Pancreas (tissue), 10 donors: ENCODE measurements at regions not wholly inside any gene's neighbourhood (a gene's known extent, or its start where the extent isn't known, plus 50 kb on each side); places are given as distances from the start of the nearest gene placed in this dataset.

Experiments used
- ATAC-seq, 4 donors: fragments of 200-7000 bp; cut with Tn5 transposase; one replicate each; pipeline versions ENCODE4 v1.8.0 to v1.9.1; 2020; ENCODE audit warnings: mild to moderate bottlenecking in 4 of 4, moderate library complexity in 4 of 4
- DNase-seq, 6 donors: peaks; one replicate each; pipeline ENCODE4 v3.0.0-alpha.2; 2020
- FAIRE-seq: peaks from 2 replicates; lab custom pipeline; 2012; peaks lifted over from hg19 to GRCh38; lab: Jason Lieb, UNC
- H3K27ac ChIP-seq, 4 donors: fragments of 200-600 bp; sonication (generic); 1 replicate in 3 of 4; 2 replicates in 1 of 4; pipeline versions ENCODE4 v1.5.0 to v1.8.0; 2020
- H3K27me3 ChIP-seq, 4 donors: fragments of 200-600 bp; one replicate each; pipeline ENCODE4 v1.8.0; 2021
- H3K36me3 ChIP-seq, 3 donors: fragments of 200-600 bp; sonication (generic) in 1 of 3; one replicate each; pipeline versions ENCODE4 v1.5.0 to v1.8.0; 2020 to 2021
- H3K4me1 ChIP-seq, 3 donors: fragments of 200-600 bp; one replicate each; pipeline ENCODE4 v1.8.0; 2021
- H3K4me3 ChIP-seq, 4 donors: fragments of 200-600 bp; sonication (generic) in 2 of 4; one replicate each; pipeline versions ENCODE4 v1.5.0 to v1.8.0; 2020 to 2021
- H3K9me3 ChIP-seq, 4 donors: fragments of 200-600 bp; one replicate each; pipeline ENCODE4 v1.8.0; 2021
- WGBS, 2 donors: extraction: QIAGEN DNeasy Blood & Tissue Kit; methylation state at CpG; one replicate each; pipeline ENCODE4 v1.1.7; 2013; 5-methylcytosine and 5-hydroxymethylcytosine counted together
- intact Hi-C, 3 donors: fragments of 100-400 bp; cut with DNase I; formaldehyde crosslinking; loops; one replicate each; pipeline versions ENCODE4 v1.11.1 to v1.14.2; 2022
- TF ChIP-seq, protein P1 (sequence below), 4 donors: fragments of 200-600 bp; sonication (generic) in 3 of 4; IDR thresholded peaks; one replicate each; pipeline versions ENCODE4 v1.5.0 to v1.8.0; 2021; ENCODE audit warnings: antibody characterized with exemption in 4 of 4
- donor health status: healthy with polysubstance abuse.
- donor health status: DM: no; HTN: no; CAD: no; lungs with moderate emphysema.
- donor health status: DM: no; HTN: no; CAD: no.
- donor health status: control.
- donor health status: control.
- donor health status: Bipolar disorder and iron deficiency.
- donor health status: DM: yes; HTN: yes; CAD: no.
- donor health status: DM: no; HTN: no; CAD: no.
- donor health status: DM: no; HTN: no; CAD: no.
- donor health status: DM: yes; HTN: yes; CAD: no.

DNA sequence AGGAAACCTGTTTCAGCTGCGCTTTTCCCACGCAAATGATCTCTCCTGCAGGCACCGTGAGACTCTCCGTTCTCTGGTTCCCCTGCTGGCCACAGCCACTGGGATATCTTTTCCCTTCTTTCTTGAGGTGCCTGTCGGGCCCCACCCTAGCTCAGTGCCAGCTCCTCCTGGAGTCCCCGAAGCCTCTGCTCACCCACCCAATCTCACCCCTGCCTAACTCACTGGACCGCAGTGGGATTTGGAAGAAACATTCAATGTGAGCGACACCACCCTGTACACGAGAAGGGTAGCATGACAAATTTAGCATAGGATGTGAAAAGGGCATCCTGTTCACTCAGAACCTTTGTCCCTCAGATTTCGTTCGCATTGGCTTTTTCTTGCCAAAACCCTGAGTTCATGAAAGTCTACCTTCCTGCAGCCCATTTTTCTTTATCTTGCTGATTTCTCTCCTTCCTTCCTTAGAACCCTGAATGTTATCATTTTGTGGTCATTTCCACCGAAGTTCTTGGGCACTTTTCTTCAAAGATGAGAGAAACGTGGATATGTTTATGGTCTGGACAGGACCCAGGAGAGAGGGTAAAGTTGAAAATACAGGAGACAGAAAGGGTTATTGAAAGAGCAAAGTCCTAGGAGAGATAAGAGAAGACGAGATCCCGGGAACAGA, 63.6 kb upstream of the ELK3 start:
- no peak for FAIRE-seq
- WGBS, 2 donors = 53 to 58% methylated on average over 15 of the region's 15 CpGs
- intact Hi-C loops = no loop called here

DNA sequence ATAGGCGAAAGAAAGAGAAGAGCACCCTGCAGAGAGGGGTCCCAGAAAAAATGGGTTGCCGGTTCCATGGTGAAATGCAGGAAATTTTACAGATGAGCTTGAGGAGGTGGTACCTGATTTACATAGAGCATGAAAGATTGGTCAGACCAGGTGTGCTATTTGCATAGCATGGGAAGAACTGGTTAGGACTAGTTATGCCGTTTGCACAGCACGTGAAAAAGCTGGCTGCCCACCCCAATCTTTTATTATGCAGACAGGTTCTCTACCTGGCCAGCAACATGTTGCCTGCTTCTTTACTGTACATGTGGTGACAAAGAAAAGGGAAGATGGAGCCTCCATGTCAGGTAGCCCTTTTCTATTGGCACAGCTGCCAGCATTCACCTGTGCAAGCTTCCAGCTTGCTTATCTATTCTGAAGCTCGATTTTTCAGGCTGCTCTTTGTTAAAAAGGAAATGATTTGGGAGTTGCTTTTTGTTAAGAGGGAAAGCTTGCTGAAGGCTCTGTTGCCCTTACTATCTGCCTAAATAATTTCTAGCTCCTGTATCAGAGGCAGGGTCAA, 62.9 kb upstream of the ELK3 start:
- no peaks in the 10 kb centered on the region for H3K9me3 ChIP-seq
- FAIRE-seq (no peak), ATAC-seq (peak; percentile 56 to 73 (median 62)), DNase-seq (no peak)
- intact Hi-C loops = no loop called here
- TF ChIP-seq, protein P1, sequence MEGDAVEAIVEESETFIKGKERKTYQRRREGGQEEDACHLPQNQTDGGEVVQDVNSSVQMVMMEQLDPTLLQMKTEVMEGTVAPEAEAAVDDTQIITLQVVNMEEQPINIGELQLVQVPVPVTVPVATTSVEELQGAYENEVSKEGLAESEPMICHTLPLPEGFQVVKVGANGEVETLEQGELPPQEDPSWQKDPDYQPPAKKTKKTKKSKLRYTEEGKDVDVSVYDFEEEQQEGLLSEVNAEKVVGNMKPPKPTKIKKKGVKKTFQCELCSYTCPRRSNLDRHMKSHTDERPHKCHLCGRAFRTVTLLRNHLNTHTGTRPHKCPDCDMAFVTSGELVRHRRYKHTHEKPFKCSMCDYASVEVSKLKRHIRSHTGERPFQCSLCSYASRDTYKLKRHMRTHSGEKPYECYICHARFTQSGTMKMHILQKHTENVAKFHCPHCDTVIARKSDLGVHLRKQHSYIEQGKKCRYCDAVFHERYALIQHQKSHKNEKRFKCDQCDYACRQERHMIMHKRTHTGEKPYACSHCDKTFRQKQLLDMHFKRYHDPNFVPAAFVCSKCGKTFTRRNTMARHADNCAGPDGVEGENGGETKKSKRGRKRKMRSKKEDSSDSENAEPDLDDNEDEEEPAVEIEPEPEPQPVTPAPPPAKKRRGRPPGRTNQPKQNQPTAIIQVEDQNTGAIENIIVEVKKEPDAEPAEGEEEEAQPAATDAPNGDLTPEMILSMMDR (IDR thresholded peaks at IDR 0.05) = no peak
- H3K4me3 ChIP-seq = no peak overlapping the region
- peaks cover 0 to 5% (median 0%) of the 10 kb centered on the region in 3 donors for H3K4me1 ChIP-seq
- H3K27me3 ChIP-seq = no peaks in the 10 kb centered on the region
- H3K36me3 ChIP-seq = no peaks in the 10 kb centered on the region
- no peak overlapping the region for H3K27ac ChIP-seq
- WGBS, 2 donors = 30 to 32% methylated on average over 5 of the region's 5 CpGs

More for the DNA sequence above, 63.6 kb upstream of the ELK3 start:
- ATAC-seq (peak in 1 of 4 donors; percentile 42), DNase-seq (no peak)
- Histone ChIP-seq H3K27me3 (no peaks in the 10 kb centered on the region), H3K4me1 (peaks cover 0 to 5% (median 0%) of the 10 kb centered on the region in 3 donors), H3K27ac (no peak overlapping the region), H3K4me3 (no peak overlapping the region), H3K36me3 (no peaks in the 10 kb centered on the region), H3K9me3 (no peaks in the 10 kb centered on the region)
- TF ChIP-seq, protein P1 (IDR thresholded peaks at IDR 0.05) = no peak

DNA sequence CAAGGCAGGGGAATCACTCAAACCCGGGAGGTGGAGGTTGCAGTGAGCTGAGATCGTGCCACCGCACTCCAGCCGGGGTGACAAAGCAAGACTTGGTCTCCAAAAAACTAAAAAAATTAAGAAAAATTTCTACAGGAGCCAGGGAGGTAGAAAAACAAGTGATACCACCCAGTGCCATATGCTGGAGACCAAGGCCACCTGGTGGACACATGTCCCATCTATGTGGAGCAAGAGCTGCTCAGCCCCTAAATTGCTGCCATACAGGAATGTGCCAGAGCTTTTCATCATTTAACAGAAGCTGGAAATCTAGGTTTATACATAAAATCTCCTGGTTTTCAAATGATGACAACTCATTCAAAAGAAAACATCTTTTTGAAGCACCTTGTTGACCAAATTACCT, 61.4 kb upstream of the ELK3 start:
- no peak for DNase-seq
- WGBS, 2 donors = 93 to 95% methylated on average over 4 of the region's 4 CpGs
- Histone ChIP-seq H3K36me3 (no peaks in the 10 kb centered on the region), H3K4me1 (peaks cover 0 to 5% (median 0%) of the 10 kb centered on the region in 3 donors), H3K27ac (no peak overlapping the region), H3K4me3 (no peak overlapping the region), H3K27me3 (no peaks in the 10 kb centered on the region), H3K9me3 (no peaks in the 10 kb centered on the region)
- ATAC-seq = peak in 2 of 4 donors; percentile 53 to 62
- intact Hi-C loops = no loop called here
- TF ChIP-seq, protein P1 (IDR thresholded peaks at IDR 0.05) = peak in 1 of 4 donors; percentile 13
- no peak for FAIRE-seq

DNA sequence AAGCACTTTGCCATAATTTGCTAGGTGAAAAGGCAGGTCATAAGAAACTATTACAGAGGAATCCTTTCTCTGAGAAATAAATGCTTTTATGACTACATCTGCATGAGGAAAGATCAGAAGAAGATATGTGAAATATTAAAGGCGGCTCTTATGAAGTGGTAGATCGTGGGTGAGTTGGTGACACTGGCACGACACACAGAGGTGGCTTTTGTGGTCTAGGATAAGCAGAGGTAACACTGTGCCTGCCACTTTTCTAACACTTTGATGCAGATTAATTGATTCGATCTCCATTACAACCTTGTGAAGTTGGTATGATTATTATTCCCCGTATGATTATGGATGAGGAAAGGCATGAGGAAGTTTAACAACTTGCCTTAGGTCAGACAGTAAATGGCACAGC, 60.0 kb upstream of the ELK3 start:
- peaks cover 0 to 5% (median 0%) of the 10 kb centered on the region in 3 donors for H3K4me1 ChIP-seq
- FAIRE-seq = no peak
- 69 to 72% methylated on average over 5 of the region's 5 CpGs for WGBS, 2 donors

More for the DNA sequence above, 60.0 kb upstream of the ELK3 start:
- no peak for ATAC-seq
- TF ChIP-seq, protein P1 (IDR thresholded peaks at IDR 0.05) = no peak
- no peak for DNase-seq
- H3K27me3 ChIP-seq = no peaks in the 10 kb centered on the region
- H3K36me3 ChIP-seq = no peaks in the 10 kb centered on the region
- H3K4me3 ChIP-seq = no peak overlapping the region
- H3K27ac ChIP-seq = no peak overlapping the region
- H3K9me3 ChIP-seq = no peaks in the 10 kb centered on the region
- intact Hi-C loops = no loop called here
